HepG2 (cell line): ENCODE measurements at regions not wholly inside any gene's neighbourhood (a gene's known extent, or its start where the extent isn't known, plus 50 kb on each side); places are given as distances from the start of the nearest gene placed in this dataset.

ENCODE experiments used
- ATAC-seq: fragments of 200-7000 bp; cut with Tn5 transposase; 3 replicates; pipeline ENCODE4 v1.9.1; 2020; ENCODE audit warnings: mild to moderate bottlenecking, moderate library complexity
- BruUV-seq: library from RNA; stranded (reverse); fragments of 400-500 nt; replicated peaks from 2 replicates; lab custom pipeline; 2021; lab: Mats Ljungman, UMichigan
- CTCF ChIA-PET: fragments of 300-600 bp; formaldehyde crosslinking; extraction: SDS; loops from one replicate; lab custom pipeline; 2021; ENCODE audit warnings: low total read pairs, inconsistent platforms, low intra/inter-chr PET ratio; lab: Yijun Ruan, JAX
- POLR2A ChIA-PET: fragments of 350-600 bp; sonication (Branson Sonifier 250); formaldehyde crosslinking; loops from one replicate; lab custom pipeline; 2020; ENCODE audit warnings: antibody characterized with exemption, inconsistent platforms; lab: Yijun Ruan, JAX
- DNase-seq: peaks from one replicate; pipeline ENCODE4 v3.0.0-alpha.2; 2015; ENCODE audit warnings: low spot score
- FAIRE-seq: peaks from 3 replicates; lab custom pipeline; 2011; peaks lifted over from hg19 to GRCh38; lab: Jason Lieb, UNC
- H2AFZ ChIP-seq: one replicate; pipeline ENCODE4 v1.6.1; 2011; ENCODE audit warnings: low read length, inconsistent platforms
- H3K27ac ChIP-seq: fragments of 300-600 bp; 3 replicates; pipeline ENCODE4 v1.8.0; 2011; ENCODE audit warnings: mixed run types, mild to moderate bottlenecking, mixed read lengths, low read length, inconsistent platforms; ENCODE audit not compliant: insufficient read depth; ENCODE audit errors: extremely low read length
- H3K27me3 ChIP-seq, 2 experiments: fragments of 200-600 bp in 1 of 2; 2 replicates in 1 of 2; 3 replicates in 1 of 2; pipeline versions ENCODE4 v1.6.0 to v1.8.0; 2011; ENCODE audit warnings: low read length in 2 of 2, mild to moderate bottlenecking in 2 of 2, moderate library complexity in 2 of 2, inconsistent platforms in 1 of 2; ENCODE audit not compliant: insufficient read depth in 2 of 2, control insufficient read depth in 1 of 2
- H3K36me3 ChIP-seq, 2 experiments: fragments of 200-600 bp in 1 of 2; replicated peaks in 1 of 2; 2 replicates in 1 of 2; 3 replicates in 1 of 2; pipeline versions ENCODE4 v1.5.1 to v1.8.0; 2011; ENCODE audit warnings: low read length in 2 of 2, inconsistent platforms in 1 of 2; ENCODE audit not compliant: insufficient read depth in 2 of 2, control insufficient read depth in 1 of 2
- H3K4me1 ChIP-seq: 2 replicates; pipeline ENCODE4 v1.5.1; 2012; ENCODE audit warnings: low read length, inconsistent platforms; ENCODE audit not compliant: insufficient read depth
- H3K4me2 ChIP-seq: 2 replicates; pipeline ENCODE4 v1.6.0; 2011; ENCODE audit warnings: low read depth, low read length, inconsistent platforms
- H3K4me3 ChIP-seq, 3 experiments: fragments of 200-600 bp in 1 of 3; sonication (generic), shearing (Covaris generic) in 1 of 3; replicated peaks in 1 of 3; 2 replicates each; pipeline ENCODE4 v1.5.1; 2011 to 2016; ENCODE audit warnings: low read length in 3 of 3, inconsistent platforms in 2 of 3, low read depth in 2 of 3, mild to moderate bottlenecking in 2 of 3, control low read depth in 1 of 3, mixed read lengths in 1 of 3; ENCODE audit not compliant: insufficient read depth in 1 of 3
- H3K79me2 ChIP-seq: one replicate; pipeline ENCODE4 v1.6.1; 2011; ENCODE audit warnings: low read length, inconsistent platforms; ENCODE audit not compliant: insufficient read depth
- H3K9ac ChIP-seq: 2 replicates; pipeline ENCODE4 v1.6.0; 2011; ENCODE audit warnings: mild to moderate bottlenecking, low read depth, low read length, inconsistent platforms; ENCODE audit not compliant: insufficient read depth
- H3K9me3 ChIP-seq: 2 replicates; pipeline ENCODE4 v1.5.1; 2012; ENCODE audit warnings: mild to moderate bottlenecking, low read length
- H4K20me1 ChIP-seq: 2 replicates; pipeline ENCODE4 v1.6.0; 2011; ENCODE audit warnings: inconsistent platforms, mild to moderate bottlenecking, low read length, moderate library complexity; ENCODE audit not compliant: insufficient read depth
- ARHGAP35 ChIP-seq: sonication (generic); formaldehyde crosslinking; IDR thresholded peaks from 2 replicates; pipeline ENCODE4 v1.9.0; 2022; ENCODE audit warnings: mild to moderate bottlenecking, inconsistent platforms, moderate library complexity, missing genetic modification reagents, borderline replicate concordance
- CBX1 ChIP-seq: IDR thresholded peaks from one replicate; pipeline ENCODE4 v1.6.1; 2016; ENCODE audit warnings: antibody characterized with exemption, low read depth
- CREM ChIP-seq, 2 experiments: sonication (generic) in 1 of 2; formaldehyde crosslinking in 1 of 2; IDR thresholded peaks; 2 replicates each; pipeline versions ENCODE4 v1.4.0 to v1.6.1; 2016 to 2020; ENCODE audit warnings: antibody characterized with exemption in 1 of 2, mild to moderate bottlenecking in 1 of 2, missing genetic modification reagents in 1 of 2
- EEA1 ChIP-seq: sonication (generic); formaldehyde crosslinking; IDR thresholded peaks from 2 replicates; pipeline ENCODE4 v1.5.1; 2020; ENCODE audit warnings: mild to moderate bottlenecking, missing genetic modification reagents, borderline replicate concordance
- JARID2 ChIP-seq: sonication (generic); formaldehyde crosslinking; IDR thresholded peaks from 2 replicates; pipeline ENCODE4 v1.8.1; 2023; ENCODE audit warnings: missing genetic modification reagents, inconsistent platforms; ENCODE audit not compliant: insufficient replicate concordance
- KLF6 ChIP-seq: IDR thresholded peaks from 2 replicates; pipeline ENCODE4 v1.8.0; 2016; ENCODE audit warnings: missing biosample characterization, missing genetic modification reagents
- ZFX ChIP-seq: sonication (generic); formaldehyde crosslinking; IDR thresholded peaks from 2 replicates; pipeline ENCODE4 v1.4.0; 2020; ENCODE audit warnings: mild to moderate bottlenecking, low read depth, missing genetic modification reagents, moderate library complexity
- ZNF224 ChIP-seq: sonication (generic); formaldehyde crosslinking; IDR thresholded peaks from 2 replicates; pipeline ENCODE4 v1.5.0; 2020; ENCODE audit warnings: mild to moderate bottlenecking, missing genetic modification reagents
- ZNF33A ChIP-seq: sonication (generic); formaldehyde crosslinking; IDR thresholded peaks from 2 replicates; pipeline ENCODE4 v1.5.1; 2020; ENCODE audit warnings: missing genetic modification reagents, mild to moderate bottlenecking, moderate library complexity, borderline replicate concordance
- ZNF768 ChIP-seq: sonication (generic); formaldehyde crosslinking; IDR thresholded peaks from 2 replicates; pipeline ENCODE4 v1.4.0; 2020; ENCODE audit warnings: missing genetic modification reagents
- WGBS: methylation state at CpG from one replicate; pipeline ENCODE4 v1.1.6; 2017; ENCODE audit warnings: low lambda C conversion rate; 5-methylcytosine and 5-hydroxymethylcytosine counted together
- in situ Hi-C: cut with HindIII; loops from 2 replicates; pipeline ENCODE4 v1.10.0; 2017; ENCODE audit warnings: low pct_unique_long_range_greater_than_20kb; ENCODE audit not compliant: extremely low pct_ligation_motif_present
- intact Hi-C: fragments of 100-400 bp; cut with micrococcal nuclease; formaldehyde crosslinking; loops from one replicate; pipeline ENCODE4 v1.10.0; 2022; ENCODE audit not compliant: unreplicated experiment
- TF ChIP-seq, protein P1 (sequence below): sonication (generic); formaldehyde crosslinking; IDR thresholded peaks from 2 replicates; pipeline ENCODE4 v1.5.0; 2020; ENCODE audit warnings: missing genetic modification reagents, mild to moderate bottlenecking, borderline replicate concordance

DNA sequence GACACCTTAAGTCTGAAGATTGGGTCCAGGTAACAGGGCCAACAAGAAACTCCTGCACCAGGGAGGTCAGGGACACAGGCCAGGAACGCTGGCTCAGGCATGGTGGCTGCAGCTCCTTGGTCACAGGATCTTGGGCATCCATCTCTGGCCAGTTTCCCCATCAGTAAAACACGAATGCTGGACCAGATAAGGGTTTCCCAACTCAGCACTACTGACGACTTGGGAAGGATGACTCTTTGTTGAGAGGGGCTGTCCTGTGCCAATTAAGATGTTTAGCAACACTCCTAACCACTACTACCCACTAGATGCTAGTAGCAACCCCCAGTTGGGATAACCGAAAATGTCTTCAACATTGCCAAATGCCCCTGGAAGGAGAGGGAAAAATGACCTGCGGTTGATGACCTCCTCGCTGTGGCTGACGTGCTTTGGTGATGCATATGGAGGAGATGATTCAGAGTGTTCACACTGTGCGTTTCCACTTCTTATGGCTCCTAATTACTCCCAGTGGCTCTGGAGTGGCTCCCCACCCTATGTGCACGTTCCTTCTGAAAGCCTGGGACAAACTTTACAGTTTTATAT is 261.9 kb downstream of the CDH26 start (continued):
- TF ChIP-seq JARID2 (CRISPR knock-in tag) (no peak), ARHGAP35 (no peak)
- TF ChIP-seq, protein P1, sequence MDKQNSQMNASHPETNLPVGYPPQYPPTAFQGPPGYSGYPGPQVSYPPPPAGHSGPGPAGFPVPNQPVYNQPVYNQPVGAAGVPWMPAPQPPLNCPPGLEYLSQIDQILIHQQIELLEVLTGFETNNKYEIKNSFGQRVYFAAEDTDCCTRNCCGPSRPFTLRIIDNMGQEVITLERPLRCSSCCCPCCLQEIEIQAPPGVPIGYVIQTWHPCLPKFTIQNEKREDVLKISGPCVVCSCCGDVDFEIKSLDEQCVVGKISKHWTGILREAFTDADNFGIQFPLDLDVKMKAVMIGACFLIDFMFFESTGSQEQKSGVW (CRISPR knock-in tag) = no peak

DNA sequence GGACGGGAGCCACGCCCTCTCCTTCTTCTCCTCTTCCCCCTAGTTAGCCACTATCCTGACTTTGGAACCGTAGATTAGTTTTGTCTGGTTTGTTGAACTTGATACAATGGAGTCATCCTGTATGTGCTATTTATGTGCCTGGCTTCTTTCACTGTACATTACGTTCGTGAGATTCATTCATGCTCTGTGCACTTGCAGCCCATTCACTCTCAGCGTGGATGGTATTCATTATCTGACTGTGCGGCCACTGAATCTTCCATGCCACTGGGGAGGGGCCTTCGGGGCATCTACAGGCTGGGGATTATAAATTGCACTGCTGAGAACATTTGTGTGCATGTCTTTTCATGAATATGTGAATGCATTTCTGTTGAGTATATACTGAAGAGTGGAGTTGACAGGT is 262.5 kb downstream of the CDH26 start:
- H3K4me1 ChIP-seq = no peaks in the 10 kb centered on the region
- ChIA-PET CTCF (no interaction called here), POLR2A (no interaction called here)
- FAIRE-seq = no peak
- no peak overlapping the region for H2AFZ ChIP-seq
- no peaks in the 10 kb centered on the region for H3K36me3 ChIP-seq
- H3K27me3 ChIP-seq = peaks cover 0 to 3% of the 10 kb centered on the region in 2 experiments; a peak in 1 of 5 replicates
- no peak overlapping the region for H3K4me3 ChIP-seq
- no TSS peak for BruUV-seq
- H3K9ac ChIP-seq = no peak overlapping the region
- ATAC-seq = no peak
- no peak for TF ChIP-seq ZNF224 (CRISPR knock-in tag)
- no peak for TF ChIP-seq ZNF768 (CRISPR knock-in tag)
- TF ChIP-seq CBX1 = no peak
- no peak for TF ChIP-seq ZNF33A (CRISPR knock-in tag)
- no peak for TF ChIP-seq ZFX (CRISPR knock-in tag)
- TF ChIP-seq CREM (IDR thresholded peaks at IDR 0.05) = no peak
- no peak for TF ChIP-seq CREM (CRISPR knock-in tag; IDR thresholded peaks at IDR 0.05)
- TF ChIP-seq EEA1 (CRISPR knock-in tag) = no peak
- no peak for TF ChIP-seq KLF6 (CRISPR knock-in tag)
- no peak for DNase-seq
- in situ Hi-C loops = no loop called here
- WGBS = 6% methylated on average over 8 of the region's 8 CpGs
- H4K20me1 ChIP-seq = no peaks in the 10 kb centered on the region
- no peaks in the 10 kb centered on the region for H3K9me3 ChIP-seq
- no peaks in the 10 kb centered on the region for H3K79me2 ChIP-seq
- intact Hi-C loops = no loop called here
- H3K4me2 ChIP-seq = no peak overlapping the region
- no peak overlapping the region for H3K27ac ChIP-seq
